C4-2B (cell line): ENCODE measurements at regions not wholly inside any gene's neighbourhood (a gene's known extent, or its start where the extent isn't known, plus 50 kb on each side); places are given as distances from the start of the nearest gene placed in this dataset.

Experiments
- H3K27ac ChIP-seq: fragments of 450-650 bp; 2 replicates; pipeline ENCODE4 v1.5.1; 2017
- ZFX ChIP-seq: fragments of 450-650 bp; IDR thresholded peaks from 2 replicates; pipeline ENCODE4 v1.6.1; 2017
- TF ChIP-seq, protein P1 (sequence below): fragments of 450-650 bp; conservative IDR thresholded peaks from 2 replicates; pipeline ENCODE4 v1.5.1; 2017; ENCODE audit warnings: mild to moderate bottlenecking

GRCh38 chr2:37471994-37472393, 127.6 kb downstream of the QPCT start:
- TF ChIP-seq ZFX: no peak
- TF ChIP-seq, protein P1, sequence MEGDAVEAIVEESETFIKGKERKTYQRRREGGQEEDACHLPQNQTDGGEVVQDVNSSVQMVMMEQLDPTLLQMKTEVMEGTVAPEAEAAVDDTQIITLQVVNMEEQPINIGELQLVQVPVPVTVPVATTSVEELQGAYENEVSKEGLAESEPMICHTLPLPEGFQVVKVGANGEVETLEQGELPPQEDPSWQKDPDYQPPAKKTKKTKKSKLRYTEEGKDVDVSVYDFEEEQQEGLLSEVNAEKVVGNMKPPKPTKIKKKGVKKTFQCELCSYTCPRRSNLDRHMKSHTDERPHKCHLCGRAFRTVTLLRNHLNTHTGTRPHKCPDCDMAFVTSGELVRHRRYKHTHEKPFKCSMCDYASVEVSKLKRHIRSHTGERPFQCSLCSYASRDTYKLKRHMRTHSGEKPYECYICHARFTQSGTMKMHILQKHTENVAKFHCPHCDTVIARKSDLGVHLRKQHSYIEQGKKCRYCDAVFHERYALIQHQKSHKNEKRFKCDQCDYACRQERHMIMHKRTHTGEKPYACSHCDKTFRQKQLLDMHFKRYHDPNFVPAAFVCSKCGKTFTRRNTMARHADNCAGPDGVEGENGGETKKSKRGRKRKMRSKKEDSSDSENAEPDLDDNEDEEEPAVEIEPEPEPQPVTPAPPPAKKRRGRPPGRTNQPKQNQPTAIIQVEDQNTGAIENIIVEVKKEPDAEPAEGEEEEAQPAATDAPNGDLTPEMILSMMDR: no peak
- no peak overlapping the region for H3K27ac ChIP-seq

DNA sequence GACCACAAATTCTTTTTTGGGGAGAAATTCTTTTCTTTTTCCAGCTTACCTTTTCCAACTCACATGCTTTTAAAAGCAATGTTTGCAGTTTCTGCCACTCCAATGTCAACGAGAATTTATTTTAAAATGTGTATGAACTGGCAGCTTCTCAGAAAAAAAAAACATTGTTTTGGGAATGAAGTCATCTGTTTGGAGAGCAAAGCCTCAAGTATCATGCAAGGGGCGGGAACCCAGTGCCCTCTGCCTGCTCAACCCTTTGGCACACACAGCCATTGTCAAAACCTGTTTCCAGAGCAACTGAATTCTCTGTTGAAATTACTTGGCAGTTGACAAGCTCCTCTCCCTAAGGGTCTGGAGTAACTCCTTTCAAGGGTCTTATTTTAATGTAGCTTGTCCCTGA, 128.5 kb downstream of the QPCT start:
- no peak overlapping the region; the same call in 1 of the 2 replicates for H3K27ac ChIP-seq

DNA sequence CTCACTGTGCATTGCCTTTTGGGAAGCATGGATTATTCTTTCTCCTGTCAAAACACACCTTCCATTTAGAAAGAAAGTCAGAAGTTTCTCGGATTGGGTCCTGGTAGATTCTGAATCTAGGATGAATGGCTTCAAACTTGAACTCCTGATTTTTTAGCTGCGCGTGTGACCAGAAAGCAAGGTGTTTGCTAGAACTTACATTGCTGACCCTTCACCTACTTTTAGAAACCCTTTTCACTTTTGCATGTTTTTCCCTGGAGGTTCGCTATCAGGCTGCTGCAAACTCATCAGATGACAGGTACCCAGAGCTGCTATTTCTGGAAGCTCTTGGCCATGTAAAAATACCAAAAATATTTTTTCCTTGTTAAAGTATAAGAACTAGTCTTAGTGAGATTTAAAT, 132.0 kb downstream of the QPCT start:
- no peak for TF ChIP-seq ZFX
- TF ChIP-seq, protein P1: no peak
- H3K27ac ChIP-seq: no peak overlapping the region

More for the DNA sequence above, 128.5 kb downstream of the QPCT start:
- TF ChIP-seq, protein P1: no peak
- TF ChIP-seq ZFX: no peak

- no peak for TF ChIP-seq ZFX
- TF ChIP-seq, protein P1: no peak
- H3K27ac ChIP-seq: no peak overlapping the region
Measured at GRCh38 chr2:37477921-37478320, 133.5 kb downstream of the QPCT start.

- no peak for TF ChIP-seq ZFX
- TF ChIP-seq, protein P1: no peak
- no peak overlapping the region for H3K27ac ChIP-seq
Measured at GRCh38 chr2:37481244-37481643, 136.8 kb downstream of the QPCT start.

DNA sequence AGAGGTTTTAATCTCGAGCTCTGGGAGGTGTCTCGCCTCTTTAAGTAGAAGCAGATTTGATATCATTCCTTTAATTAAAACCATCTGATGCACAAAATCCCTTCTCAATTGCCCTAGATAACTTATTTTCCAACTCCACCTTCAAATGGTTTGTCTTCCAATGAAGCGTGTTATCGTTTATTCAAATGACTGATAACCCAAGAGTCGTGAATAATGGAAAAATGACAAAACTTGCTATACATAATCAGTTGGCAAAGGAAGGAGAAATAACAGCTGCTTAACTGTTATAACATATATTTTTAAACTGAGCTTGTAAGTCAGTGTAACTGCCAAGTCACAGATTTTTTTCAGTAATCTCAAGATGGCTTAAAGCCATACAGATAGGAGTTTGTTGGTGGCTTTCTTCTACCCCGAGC, 144.6 kb downstream of the QPCT start:
- H3K27ac ChIP-seq: no peak overlapping the region
- TF ChIP-seq ZFX: no peak
- TF ChIP-seq, protein P1: no peak

DNA sequence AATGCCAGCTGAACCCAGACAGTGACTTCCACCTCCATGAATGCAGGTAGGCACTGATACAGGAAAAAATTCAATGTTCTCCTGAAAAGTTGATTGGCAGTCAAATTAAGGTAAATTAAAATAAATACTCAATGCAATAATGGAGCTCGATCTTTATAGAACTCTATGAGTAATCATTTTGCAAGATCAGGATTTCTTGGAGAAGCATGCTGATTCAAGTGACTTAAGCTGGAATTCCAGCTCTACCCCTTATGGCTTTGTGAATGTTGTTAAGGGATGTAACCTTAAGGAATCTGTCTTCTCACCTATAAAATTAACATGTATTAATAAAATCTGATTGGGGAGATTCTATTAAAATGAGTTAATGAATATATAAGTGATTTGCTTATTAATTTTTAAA, 145.1 kb downstream of the QPCT start:
- TF ChIP-seq, protein P1: no peak
- no peak for TF ChIP-seq ZFX
- no peak overlapping the region for H3K27ac ChIP-seq
